Thyroid gland (tissue), 4 donors: ENCODE measurements at regions not wholly inside any gene's neighbourhood (a gene's known extent, or its start where the extent isn't known, plus 50 kb on each side); places are given as distances from the start of the nearest gene placed in this dataset.

Source experiments
- DNase-seq, 2 donors: peaks; one replicate each; pipeline ENCODE4 v3.0.0-alpha.2; 2019
- H3K27ac ChIP-seq, 3 donors: fragments of 200-600 bp; sonication (generic); 1 replicate in 2 of 3; 2 replicates in 1 of 3; pipeline ENCODE4 v1.5.1; 2016 to 2019; ENCODE audit warnings: mild to moderate bottlenecking in 1 of 3, moderate library complexity in 1 of 3
- H3K27me3 ChIP-seq: fragments of 200-600 bp; sonication (generic); one replicate; pipeline ENCODE4 v1.5.1; 2019
- H3K36me3 ChIP-seq, 2 donors: fragments of 200-600 bp; sonication (generic); one replicate each; pipeline ENCODE4 v1.5.1; 2016 to 2019
- H3K4me1 ChIP-seq, 2 donors: fragments of 200-600 bp; sonication (generic); one replicate each; pipeline ENCODE4 v1.5.1; 2017 to 2019
- H3K4me3 ChIP-seq, 3 donors: fragments of 200-600 bp; sonication (generic); replicated peaks in 1 of 3; 1 replicate in 2 of 3; 2 replicates in 1 of 3; pipeline ENCODE4 v1.5.1; 2016; ENCODE audit warnings: mild to moderate bottlenecking in 1 of 3
- H3K9me3 ChIP-seq: fragments of 200-600 bp; sonication (generic); one replicate; pipeline ENCODE4 v1.5.1; 2017
- CTCF ChIP-seq, 6 experiments: fragments of 200-600 bp in 3 of 6; fragments of 450-650 bp in 3 of 6; sonication (generic) in 3 of 6; IDR thresholded peaks; one replicate each; pipeline ENCODE4 v1.5.1; 2016 to 2019; ENCODE audit warnings: antibody characterized with exemption in 6 of 6, mild to moderate bottlenecking in 2 of 6, inconsistent platforms in 1 of 6, moderate library complexity in 1 of 6
- POLR2A ChIP-seq, 2 donors: fragments of 450-650 bp; IDR thresholded peaks; one replicate each; pipeline ENCODE4 v1.6.1; 2017; ENCODE audit warnings: antibody characterized with exemption in 2 of 2, mild to moderate bottlenecking in 2 of 2, moderate library complexity in 1 of 2
- WGBS, 2 donors: methylation state at CpG; one replicate each; pipeline ENCODE4 v1.1.5; 2017; 5-methylcytosine and 5-hydroxymethylcytosine counted together
- intact Hi-C: fragments of 100-400 bp; cut with DNase I; formaldehyde crosslinking; loops from one replicate; pipeline ENCODE4 v1.15.1; 2023

- Histone ChIP-seq H3K27ac (no peak overlapping the region), H3K36me3 (no peaks in the 10 kb centered on the region), H3K4me1 (no peaks in the 10 kb centered on the region), H3K9me3 (no peaks in the 10 kb centered on the region), H3K27me3 (no peaks in the 10 kb centered on the region), H3K4me3 (no peak overlapping the region)
- intact Hi-C loops: no loop called here
- no peak for TF ChIP-seq POLR2A (IDR thresholded peaks at IDR 0.05)
- TF ChIP-seq CTCF (IDR thresholded peaks at IDR 0.05): no peak
- no peak for DNase-seq
Measured at GRCh38 chr1:82423174-82423815, 622.6 kb downstream of the ADGRL2 start.

- no peak for DNase-seq
- H3K36me3 ChIP-seq: no peaks in the 10 kb centered on the region
- intact Hi-C loops: no loop called here
- H3K4me1 ChIP-seq: no peaks in the 10 kb centered on the region
- no peak overlapping the region for H3K27ac ChIP-seq
- H3K9me3 ChIP-seq: no peaks in the 10 kb centered on the region
- TF ChIP-seq POLR2A (IDR thresholded peaks at IDR 0.05) (no peak), CTCF (IDR thresholded peaks at IDR 0.05) (no peak)
- H3K27me3 ChIP-seq: no peaks in the 10 kb centered on the region
- 67 to 77% methylated on average over 2 of the region's 2 CpGs for WGBS, 2 donors
- H3K4me3 ChIP-seq: no peak overlapping the region
Measured at GRCh38 chr1:82421782-82422181, 621.0 kb downstream of the ADGRL2 start.

- Histone ChIP-seq H3K36me3 (no peaks in the 10 kb centered on the region), H3K27ac (no peak overlapping the region), H3K4me1 (no peaks in the 10 kb centered on the region), H3K27me3 (no peaks in the 10 kb centered on the region), H3K9me3 (no peaks in the 10 kb centered on the region), H3K4me3 (no peak overlapping the region)
- WGBS, 2 donors: 76 to 83% methylated on average over 3 of the region's 3 CpGs
- TF ChIP-seq CTCF (IDR thresholded peaks at IDR 0.05) (no peak), POLR2A (IDR thresholded peaks at IDR 0.05) (no peak)
- intact Hi-C loops: no loop called here
- DNase-seq: no peak
Measured at GRCh38 chr1:82420584-82420983, 619.9 kb downstream of the ADGRL2 start.

GRCh38 chr1:82411605-82412004 lies 610.9 kb downstream of the ADGRL2 start:
- TF ChIP-seq CTCF (IDR thresholded peaks at IDR 0.05) (no peak), POLR2A (IDR thresholded peaks at IDR 0.05) (no peak)
- Histone ChIP-seq H3K4me1 (no peaks in the 10 kb centered on the region), H3K36me3 (no peaks in the 10 kb centered on the region), H3K9me3 (no peaks in the 10 kb centered on the region), H3K27me3 (no peaks in the 10 kb centered on the region), H3K4me3 (no peak overlapping the region), H3K27ac (no peak overlapping the region)
- DNase-seq: no peak
- intact Hi-C loops: no loop called here
- 89 to 93% methylated on average over 1 of the region's 1 CpG for WGBS, 2 donors

- no peaks in the 10 kb centered on the region for H3K4me1 ChIP-seq
- H3K4me3 ChIP-seq: no peak overlapping the region
- no peaks in the 10 kb centered on the region for H3K27me3 ChIP-seq
- WGBS, 2 donors: 79 to 100% methylated on average over 1 of the region's 1 CpG
- TF ChIP-seq CTCF (IDR thresholded peaks at IDR 0.05): no peak
- no peak for TF ChIP-seq POLR2A (IDR thresholded peaks at IDR 0.05)
- H3K27ac ChIP-seq: no peak overlapping the region
- H3K36me3 ChIP-seq: no peaks in the 10 kb centered on the region
- no peak for DNase-seq
- intact Hi-C loops: no loop called here
- no peaks in the 10 kb centered on the region for H3K9me3 ChIP-seq
Measured at GRCh38 chr1:82405333-82405732, 604.6 kb downstream of the ADGRL2 start.
